Stimulated activated CD4-positive, alpha-beta T cell treated with anti-CD3 and anti-CD28 coated beads, Interleukin-2, amount 100 ng/mL, for 24 hours (primary cell): ENCODE measurements at regions not wholly inside any gene's neighbourhood (a gene's known extent, or its start where the extent isn't known, plus 50 kb on each side); places are given as distances from the start of the nearest gene placed in this dataset.

Experiments
- DNase-seq, 2 donors: peaks; one replicate each; pipeline ENCODE4 v3.0.0-alpha.2; 2020

GRCh38 chr10:61138708-61139591 is 195.0 kb upstream of the RHOBTB1 start:
- DNase-seq, result no peak

- no peak for DNase-seq
Observed at GRCh38 chr10:61136139-61136538, 192.2 kb upstream of the RHOBTB1 start.

DNA sequence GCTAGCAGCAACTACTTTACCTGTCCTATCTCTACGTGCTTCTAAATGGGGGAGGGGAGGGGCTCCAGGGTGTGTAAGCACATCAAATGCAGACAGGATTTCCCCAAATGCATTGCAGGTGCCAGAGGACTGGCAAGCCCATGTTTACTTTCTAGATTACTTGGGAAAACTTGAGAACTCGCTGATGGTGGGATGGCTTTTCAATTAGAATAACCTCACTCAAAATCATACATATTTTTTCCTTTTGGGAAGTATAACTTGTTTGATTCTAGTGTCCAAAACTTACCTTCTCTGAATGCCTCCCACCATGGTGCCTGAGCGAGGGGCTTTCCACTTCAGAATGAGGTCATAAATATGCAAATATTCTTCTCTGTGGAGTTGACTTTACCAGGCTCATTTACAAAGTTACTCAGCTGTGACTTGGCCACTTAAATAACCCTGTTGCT is 191.3 kb upstream of the RHOBTB1 start:
- no peak for DNase-seq

GRCh38 chr10:61130366-61130765 is 186.4 kb upstream of the RHOBTB1 start:
- DNase-seq, result no peak

- no peak for DNase-seq
Observed at GRCh38 chr10:61128196-61128595, 184.2 kb upstream of the RHOBTB1 start.

DNA sequence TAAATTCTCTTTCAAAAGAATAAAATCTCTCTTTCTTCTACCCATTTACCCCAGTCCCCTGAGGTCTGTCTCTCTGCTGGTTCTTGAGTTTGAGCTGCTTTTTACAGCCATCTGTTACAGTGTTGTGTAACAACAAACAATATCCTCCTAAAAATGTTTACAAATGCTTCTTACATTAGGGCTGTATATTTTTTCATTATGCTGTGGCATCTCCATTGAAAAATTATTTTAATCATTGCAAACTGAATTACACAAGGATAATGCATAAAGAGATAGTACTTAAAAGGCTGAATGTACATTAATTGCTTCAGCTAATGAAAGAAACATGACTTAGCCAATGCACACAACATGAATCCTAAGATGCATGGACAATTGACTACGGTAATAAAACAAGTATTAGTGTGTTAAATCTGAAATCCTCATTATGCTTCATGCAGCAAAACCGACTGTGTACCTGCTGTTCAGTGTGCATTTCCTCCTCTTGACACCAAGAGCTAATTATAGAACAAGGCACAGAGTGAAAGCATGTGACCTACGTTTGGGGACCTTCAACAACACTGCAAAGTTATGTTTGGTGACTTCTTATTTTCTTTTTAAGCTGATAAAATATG is 181.7 kb upstream of the RHOBTB1 start:
- no peak for DNase-seq

- DNase-seq, result no peak
Observed at GRCh38 chr10:61124756-61125530, 181.0 kb upstream of the RHOBTB1 start.

DNA sequence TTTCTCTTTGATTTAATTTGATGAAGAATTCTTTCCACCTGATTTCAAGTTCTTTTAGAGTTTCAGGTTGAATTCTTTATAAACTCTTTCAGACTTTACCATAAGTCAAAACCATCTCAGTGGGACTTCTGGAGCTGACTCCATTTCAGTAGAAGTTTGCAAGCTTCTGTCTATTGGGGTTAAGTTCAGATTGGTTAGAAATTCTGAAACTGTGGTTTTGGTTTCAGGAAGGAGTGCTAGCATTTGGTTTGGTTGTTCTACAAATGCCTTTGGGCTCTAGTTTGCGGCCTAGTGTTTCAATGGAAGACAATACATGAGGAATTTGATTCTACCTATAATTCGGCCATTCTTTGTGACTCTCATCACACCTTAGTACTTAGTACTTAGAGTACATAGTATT is 176.8 kb upstream of the RHOBTB1 start:
- no peak for DNase-seq

DNA sequence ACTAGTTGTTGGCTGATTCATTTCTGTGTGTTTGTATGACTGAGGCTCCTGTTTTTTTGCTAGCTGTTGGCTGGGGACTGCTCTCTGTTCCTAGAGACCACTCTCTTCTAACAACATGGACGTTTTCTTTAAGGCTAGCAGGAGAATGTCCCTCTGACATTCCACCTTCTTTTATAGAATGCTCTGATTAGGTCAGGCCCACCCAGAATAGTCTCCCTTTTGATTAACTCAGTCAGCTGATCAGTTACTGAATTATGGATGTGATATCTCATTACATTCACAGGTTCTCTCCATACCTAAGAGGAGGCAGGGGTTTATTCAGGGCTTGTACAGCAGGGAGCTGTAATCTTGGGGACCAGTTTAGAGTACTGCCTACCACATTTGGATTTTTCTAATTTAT is 175.6 kb upstream of the RHOBTB1 start:
- DNase-seq, result no peak

DNA sequence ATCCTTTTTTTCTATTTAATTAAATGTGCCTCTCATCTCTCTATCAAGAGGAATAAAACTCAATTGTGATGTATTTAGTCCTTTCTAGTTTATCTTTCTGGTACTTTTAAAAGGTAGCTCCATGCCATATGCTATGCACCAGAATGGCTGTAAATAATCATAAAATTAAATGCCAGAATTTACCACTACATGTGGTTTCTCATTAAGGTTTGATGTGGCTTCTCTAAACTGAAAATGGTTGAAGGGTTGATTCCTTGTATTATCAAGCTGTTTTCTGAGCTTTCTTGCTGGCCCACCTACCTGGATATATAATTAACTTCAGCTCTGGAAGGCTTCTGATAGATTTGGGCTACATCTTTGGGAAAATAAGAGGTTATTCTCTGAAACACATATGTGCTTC is 171.9 kb upstream of the RHOBTB1 start:
- DNase-seq, result no peak

GRCh38 chr10:61112771-61113170 is 168.8 kb upstream of the RHOBTB1 start:
- no peak for DNase-seq

DNA sequence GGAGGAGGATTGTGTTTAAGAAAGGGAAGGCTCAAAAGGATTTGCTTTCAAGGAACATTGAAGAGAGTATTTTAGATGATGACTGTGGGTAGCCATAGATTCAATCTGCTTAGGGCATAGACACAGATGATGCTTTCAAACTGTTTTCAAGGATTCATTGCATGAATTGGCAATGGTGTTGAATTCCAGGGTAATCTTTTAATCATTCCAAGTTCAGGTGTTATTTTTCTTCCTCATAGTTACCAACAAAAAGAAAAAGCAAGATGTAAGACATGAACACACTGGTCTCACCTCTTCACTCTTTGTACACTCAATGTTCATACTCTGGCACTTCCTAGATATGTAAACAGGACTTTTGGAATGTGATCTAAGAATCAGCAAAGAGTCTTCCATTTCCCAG is 167.0 kb upstream of the RHOBTB1 start:
- DNase-seq, result no peak

- no peak for DNase-seq
Observed at GRCh38 chr10:61110188-61110844, 166.3 kb upstream of the RHOBTB1 start.

DNA sequence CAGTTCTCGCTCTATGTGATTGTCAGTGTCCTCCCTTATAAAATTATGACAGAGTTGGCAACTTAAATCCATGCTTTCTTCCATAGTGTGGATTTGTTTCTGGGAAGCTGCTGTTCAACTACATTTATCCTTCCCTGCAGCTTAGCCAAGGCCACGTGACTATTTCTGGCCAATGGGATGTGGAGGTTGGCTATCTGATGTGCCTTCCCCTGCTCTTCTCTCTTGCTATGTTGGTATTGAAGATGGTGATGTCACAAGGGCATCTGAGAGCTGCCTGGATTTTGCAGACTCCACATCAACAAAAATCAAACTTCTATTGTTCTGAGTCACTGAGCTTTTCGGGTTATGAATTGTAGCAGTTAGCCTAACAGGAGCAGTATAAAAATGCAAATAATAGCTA is 164.9 kb upstream of the RHOBTB1 start:
- DNase-seq, result no peak

DNA sequence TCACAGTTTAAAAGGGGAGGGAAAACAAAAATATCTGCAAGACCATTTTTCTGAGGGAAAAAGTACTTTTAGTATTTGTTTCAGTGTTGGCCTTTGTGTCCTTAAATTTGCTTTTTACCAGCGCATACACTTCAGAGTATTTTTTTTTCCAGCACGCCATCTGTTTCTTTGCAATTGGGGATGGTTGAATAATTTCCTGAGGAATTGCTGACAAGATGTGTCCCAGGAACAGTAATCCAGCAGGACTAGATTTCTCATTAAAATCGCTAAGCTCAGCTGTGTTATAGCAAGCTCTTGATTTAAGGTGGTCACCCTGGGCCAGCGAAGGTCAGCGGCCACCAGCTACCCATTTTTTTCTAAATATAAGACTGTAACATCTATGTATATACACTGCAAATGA is 156.9 kb upstream of the RHOBTB1 start:
- DNase-seq, result no peak

DNA sequence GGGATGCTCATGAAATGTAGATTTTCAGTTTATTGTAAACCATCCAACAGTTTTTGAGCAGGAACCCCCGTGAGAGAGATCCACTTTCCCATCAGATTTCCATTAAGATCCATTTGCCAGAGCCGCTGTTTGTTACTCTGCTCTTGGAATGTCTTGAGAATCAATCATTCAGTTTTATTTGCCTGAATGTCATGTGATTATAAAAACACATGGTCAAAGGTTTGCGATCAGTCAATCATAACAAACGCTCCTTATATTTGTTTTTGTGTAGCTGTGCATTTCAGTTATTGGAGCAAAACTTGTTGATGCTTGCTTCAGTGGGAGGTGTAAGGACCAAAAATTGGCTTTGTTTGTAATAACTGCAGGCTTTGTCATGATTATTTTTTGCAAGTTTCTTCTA is 155.8 kb upstream of the RHOBTB1 start:
- DNase-seq, result no peak

DNA sequence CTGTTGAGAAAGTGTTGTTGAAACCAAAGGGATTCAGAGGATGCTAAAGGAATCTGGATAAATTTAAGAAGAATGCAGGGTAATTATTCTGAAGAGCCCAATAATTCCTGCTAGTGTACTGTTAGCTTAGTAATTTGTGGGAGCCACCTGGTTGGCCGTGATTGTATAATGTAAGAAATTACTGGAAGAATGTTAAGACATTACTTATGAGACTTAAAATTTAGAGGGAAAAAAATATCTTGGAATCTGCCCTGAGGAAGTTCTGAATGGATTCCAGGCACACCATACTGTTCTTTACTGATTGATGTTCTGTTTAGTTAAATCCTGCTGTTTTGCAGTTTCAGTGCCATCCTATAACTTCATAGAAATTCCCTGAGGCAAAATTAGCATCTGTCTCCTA is 155.0 kb upstream of the RHOBTB1 start:
- DNase-seq, result no peak

- DNase-seq, result no peak
Observed at GRCh38 chr10:61097026-61097425, 153.0 kb upstream of the RHOBTB1 start.

DNA sequence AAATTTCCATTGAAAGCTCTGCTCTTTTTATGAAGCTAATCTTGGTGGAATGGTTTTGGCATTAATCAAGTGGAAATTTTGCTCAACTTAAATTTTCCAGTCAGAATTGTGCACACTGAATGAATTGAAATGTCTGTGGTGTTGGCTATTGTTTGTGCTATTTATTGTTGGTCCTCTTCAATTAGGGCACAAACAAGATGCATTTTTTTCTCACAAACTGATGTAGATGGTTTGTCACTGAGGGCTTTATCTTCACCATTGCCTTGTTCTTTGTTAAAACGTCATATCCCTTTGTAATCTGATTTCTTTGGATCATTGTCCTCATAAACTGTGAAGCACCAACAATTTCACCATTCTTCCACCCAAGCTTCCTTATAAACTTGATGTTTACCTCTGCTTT is 152.1 kb upstream of the RHOBTB1 start:
- DNase-seq, result no peak

- DNase-seq, result no peak
Observed at GRCh38 chr10:61091531-61091930, 147.5 kb upstream of the RHOBTB1 start.

- DNase-seq, result no peak
Observed at GRCh38 chr10:61089251-61089650, 145.3 kb upstream of the RHOBTB1 start.

- DNase-seq, result no peak
Observed at GRCh38 chr10:61084493-61084892, 140.5 kb upstream of the RHOBTB1 start.

- DNase-seq, result no peak
Observed at GRCh38 chr10:61081301-61081700, 137.3 kb upstream of the RHOBTB1 start.
